CD4-positive, alpha-beta T cell treated with Interferon alpha-2 for 1 hour (primary cell): ENCODE measurements at regions not wholly inside any gene's neighbourhood (a gene's known extent, or its start where the extent isn't known, plus 50 kb on each side); places are given as distances from the start of the nearest gene placed in this dataset.
"Not testable (repeated sequence)": the region's sequence is repeated elsewhere in the genome, so short reads cannot be mapped to it uniquely, and the experiment has no call there.

ENCODE experiments used
- DNase-seq, 2 donors: peaks; one replicate each; pipeline ENCODE4 v3.0.0-alpha.2; 2020 to 2022

GRCh38 chr2:76247006-76247405, 536.3 kb upstream of the GCFC2 start:
- DNase-seq = no peak

- DNase-seq = no peak
Observed at GRCh38 chr2:76211991-76212985, 501.6 kb upstream of the GCFC2 start.

GRCh38 chr2:76210551-76210950, 499.8 kb upstream of the GCFC2 start:
- no peak for DNase-seq

- DNase-seq = no peak
Observed at GRCh38 chr2:76204048-76204447, 493.3 kb upstream of the GCFC2 start.

GRCh38 chr2:76202866-76203265, 492.2 kb upstream of the GCFC2 start:
- DNase-seq = no peak

- peak in 1 of 2 donors; percentile 27 for DNase-seq
Observed at GRCh38 chr2:76197842-76198448, 487.2 kb upstream of the GCFC2 start.

- no peak for DNase-seq
Observed at GRCh38 chr2:76197428-76197827, 486.7 kb upstream of the GCFC2 start.

- DNase-seq = no peak
Observed at GRCh38 chr2:76194031-76194775, 483.5 kb upstream of the GCFC2 start.

- no peak for DNase-seq
Observed at GRCh38 chr2:76193089-76193488, 482.4 kb upstream of the GCFC2 start.

- DNase-seq = no peak
Observed at GRCh38 chr2:76188334-76189008, 477.8 kb upstream of the GCFC2 start.

- no peak for DNase-seq
Observed at GRCh38 chr2:76187415-76187814, 476.7 kb upstream of the GCFC2 start.

- DNase-seq = no peak
Observed at GRCh38 chr2:76180676-76181075, 470.0 kb upstream of the GCFC2 start.

GRCh38 chr2:76178610-76179009, 467.9 kb upstream of the GCFC2 start:
- no peak for DNase-seq

GRCh38 chr2:76175295-76175694, 464.6 kb upstream of the GCFC2 start:
- no peak for DNase-seq

- DNase-seq = no peak
Observed at GRCh38 chr2:76174505-76174904, 463.8 kb upstream of the GCFC2 start.

GRCh38 chr2:76173206-76173605, 462.5 kb upstream of the GCFC2 start:
- DNase-seq = not testable (repeated sequence)

GRCh38 chr2:76172154-76172595, 461.5 kb upstream of the GCFC2 start:
- DNase-seq = not testable (repeated sequence)

GRCh38 chr2:76170856-76171255, 460.1 kb upstream of the GCFC2 start:
- DNase-seq = no peak

- DNase-seq = no peak
Observed at GRCh38 chr2:76170009-76170384, 459.3 kb upstream of the GCFC2 start.

GRCh38 chr2:76169276-76170008, 458.7 kb upstream of the GCFC2 start:
- no peak for DNase-seq

- no peak for DNase-seq
Observed at GRCh38 chr2:76163860-76164259, 453.1 kb upstream of the GCFC2 start.

- no peak for DNase-seq
Observed at GRCh38 chr2:76160670-76161069, 450.0 kb upstream of the GCFC2 start.
